Common myeloid progenitor, CD34-positive (primary cell): ENCODE measurements at regions not wholly inside any gene's neighbourhood (a gene's known extent, or its start where the extent isn't known, plus 50 kb on each side); places are given as distances from the start of the nearest gene placed in this dataset.

ENCODE experiments used
- CTCF ChIA-PET: fragments of 350-600 bp; sonication (Branson Sonifier 250); formaldehyde crosslinking; loops from one replicate; lab custom pipeline; 2021; ENCODE audit warnings: antibody characterized with exemption; lab: Charles Lee
- POLR2A ChIA-PET: fragments of 350-600 bp; sonication (Branson Sonifier 250); formaldehyde crosslinking; loops from one replicate; lab custom pipeline; 2021; ENCODE audit warnings: antibody characterized with exemption; lab: Charles Lee
- DNase-seq, 3 donors: peaks; one replicate each; pipeline versions ENCODE4 v3.0.0 to v3.0.0-alpha.2; 2013
- H3K27ac ChIP-seq, 2 experiments: 1 replicate in 1 of 2; 2 replicates in 1 of 2; pipeline ENCODE4 v1.7.0; 2013; ENCODE audit warnings: inconsistent platforms in 2 of 2, low read length in 2 of 2, mild to moderate bottlenecking in 2 of 2, low read depth in 1 of 2, moderate library complexity in 1 of 2; ENCODE audit not compliant: severe bottlenecking in 2 of 2, insufficient read depth in 1 of 2, poor library complexity in 1 of 2
- H3K27me3 ChIP-seq, 5 experiments: replicated peaks in 2 of 5; 1 replicate in 3 of 5; 2 replicates in 2 of 5; pipeline versions ENCODE4 v1.6.1 to v1.7.0; 2013; ENCODE audit warnings: low read length in 4 of 5, mild to moderate bottlenecking in 2 of 5, moderate library complexity in 2 of 5, inconsistent platforms in 1 of 5; ENCODE audit not compliant: insufficient read depth in 5 of 5, control insufficient read depth in 4 of 5
- H3K36me3 ChIP-seq, 4 experiments: 1 replicate in 2 of 4; 2 replicates in 2 of 4; pipeline versions ENCODE4 v1.6.1 to v1.7.0; 2013; ENCODE audit warnings: low read length in 3 of 4, control low read depth in 1 of 4, mild to moderate bottlenecking in 1 of 4; ENCODE audit not compliant: control insufficient read depth in 4 of 4, insufficient read depth in 4 of 4
- H3K4me1 ChIP-seq, 4 experiments: 1 replicate in 3 of 4; 2 replicates in 1 of 4; pipeline versions ENCODE4 v1.6.1 to v1.7.1; 2013; ENCODE audit warnings: low read length in 3 of 4, mild to moderate bottlenecking in 3 of 4, control low read depth in 1 of 4, inconsistent platforms in 1 of 4, moderate library complexity in 1 of 4; ENCODE audit not compliant: control insufficient read depth in 4 of 4, insufficient read depth in 4 of 4; ENCODE audit errors: control extremely low read depth in 1 of 4
- H3K4me3 ChIP-seq, 7 experiments: 1 replicate in 4 of 7; 2 replicates in 3 of 7; pipeline versions ENCODE4 v1.5.1 to v1.7.0; 2013; ENCODE audit warnings: mild to moderate bottlenecking in 7 of 7, low read length in 6 of 7, moderate library complexity in 6 of 7, inconsistent platforms in 2 of 7, low read depth in 2 of 7, control low read depth in 1 of 7; ENCODE audit not compliant: insufficient read depth in 4 of 7, control insufficient read depth in 1 of 7; ENCODE audit errors: extremely low read depth in 1 of 7
- H3K9me3 ChIP-seq, 5 experiments: 1 replicate in 4 of 5; 2 replicates in 1 of 5; pipeline versions ENCODE4 v1.6.1 to v1.7.1; 2013; ENCODE audit warnings: low read length in 4 of 5, mild to moderate bottlenecking in 2 of 5, inconsistent platforms in 1 of 5, low read depth in 1 of 5, moderate library complexity in 1 of 5; ENCODE audit not compliant: control insufficient read depth in 4 of 5, insufficient read depth in 2 of 5; ENCODE audit errors: control extremely low read depth in 1 of 5
- WGBS: methylation state at CpG from one replicate; pipeline ENCODE4 v1.1.5; 2013; ENCODE audit not compliant: insufficient coverage; 5-methylcytosine and 5-hydroxymethylcytosine counted together

GRCh38 chr5:86917117-86917579, 299.4 kb downstream of the COX7C start:
- peak in 2 of 3 donors; percentile 24 to 29 for DNase-seq
- Histone ChIP-seq H3K9me3 (no peaks in the 10 kb centered on the region), H3K4me3 (no peak overlapping the region), H3K27me3 (peaks cover 0 to 4% (median 0%) of the 10 kb centered on the region in 5 experiments), H3K4me1 (no peaks in the 10 kb centered on the region), H3K36me3 (no peaks in the 10 kb centered on the region), H3K27ac (no peak overlapping the region)
- ChIA-PET CTCF (interaction anchor here (1.3 kb wide), 1 partner anchor 36 kb away, joined by 3 read pairs; no protein-coding TSS in a partner anchor), POLR2A (no interaction called here)
- 9% methylated on average over 1 of the region's 2 CpGs for WGBS

- WGBS: 0% methylated on average over 2 of the region's 4 CpGs
- Histone ChIP-seq H3K27ac (no peak overlapping the region), H3K4me1 (no peaks in the 10 kb centered on the region), H3K27me3 (no peaks in the 10 kb centered on the region), H3K9me3 (no peaks in the 10 kb centered on the region), H3K4me3 (no peak overlapping the region), H3K36me3 (no peaks in the 10 kb centered on the region)
- ChIA-PET POLR2A (no interaction called here), CTCF (interaction anchor here (1.3 kb wide), 1 partner anchor 37 kb away, joined by 3 read pairs; no protein-coding TSS in a partner anchor)
- DNase-seq: no peak
Observed at GRCh38 chr5:86918246-86918645, 300.5 kb downstream of the COX7C start.

- no peaks in the 10 kb centered on the region for H3K9me3 ChIP-seq
- no peak overlapping the region for H3K27ac ChIP-seq
- no peaks in the 10 kb centered on the region for H3K4me1 ChIP-seq
- no peak overlapping the region for H3K4me3 ChIP-seq
- WGBS: no CpG with 5 or more reads among the region's 1 CpG
- H3K27me3 ChIP-seq: peaks cover 0 to 13% (median 2%) of the 10 kb centered on the region in 5 experiments
- POLR2A ChIA-PET: interaction anchor here (0.6 kb wide), 1 partner anchor 264 kb away, joined by 3 read pairs; no protein-coding TSS in a partner anchor
- CTCF ChIA-PET: no interaction called here
- no peak for DNase-seq
- H3K36me3 ChIP-seq: no peaks in the 10 kb centered on the region
Observed at GRCh38 chr5:86926033-86926432, 308.3 kb downstream of the COX7C start.

GRCh38 chr5:86929123-86929766, 311.5 kb downstream of the COX7C start:
- Histone ChIP-seq H3K9me3 (no peaks in the 10 kb centered on the region), H3K27me3 (peaks cover 0 to 13% (median 7%) of the 10 kb centered on the region in 5 experiments), H3K4me1 (no peaks in the 10 kb centered on the region), H3K36me3 (no peaks in the 10 kb centered on the region), H3K27ac (no peak overlapping the region), H3K4me3 (no peak overlapping the region)
- ChIA-PET POLR2A (no interaction called here), CTCF (no interaction called here)
- 80% methylated on average over 5 of the region's 8 CpGs for WGBS
- DNase-seq: no peak

GRCh38 chr5:86951761-86952160, 315.9 kb upstream of the RASA1 start:
- Histone ChIP-seq H3K4me3 (no peak overlapping the region), H3K27me3 (peaks cover 0 to 2% (median 0%) of the 10 kb centered on the region in 5 experiments), H3K27ac (no peak overlapping the region), H3K9me3 (no peaks in the 10 kb centered on the region), H3K36me3 (no peaks in the 10 kb centered on the region), H3K4me1 (no peaks in the 10 kb centered on the region)
- DNase-seq: no peak
- WGBS: 88% methylated on average over 1 of the region's 3 CpGs
- CTCF ChIA-PET: no interaction called here
- POLR2A ChIA-PET: no interaction called here

- ChIA-PET POLR2A (no interaction called here), CTCF (no interaction called here)
- no peak overlapping the region for H3K27ac ChIP-seq
- no peaks in the 10 kb centered on the region for H3K9me3 ChIP-seq
- 100% methylated on average over 1 of the region's 1 CpG for WGBS
- no peak for DNase-seq
- H3K36me3 ChIP-seq: no peaks in the 10 kb centered on the region
- H3K4me3 ChIP-seq: no peak overlapping the region
- H3K4me1 ChIP-seq: no peaks in the 10 kb centered on the region
- no peaks in the 10 kb centered on the region for H3K27me3 ChIP-seq
Observed at GRCh38 chr5:86964889-86965288, 302.8 kb upstream of the RASA1 start.

- peak; percentile 25 to 50 (median 49) for DNase-seq
- ChIA-PET POLR2A (no interaction called here), CTCF (interaction anchor here (1.5 to 2.6 kb wide), 3 partner anchors 45 to 91 kb away, joined by 4 to 14 read pairs (median 5); no protein-coding TSS in a partner anchor)
- Histone ChIP-seq H3K27me3 (peaks cover 0 to 2% (median 0%) of the 10 kb centered on the region in 5 experiments), H3K4me3 (no peak overlapping the region), H3K27ac (no peak overlapping the region), H3K9me3 (no peaks in the 10 kb centered on the region), H3K4me1 (no peaks in the 10 kb centered on the region), H3K36me3 (no peaks in the 10 kb centered on the region)
- 6% methylated on average over 3 of the region's 4 CpGs for WGBS
Observed at GRCh38 chr5:86968301-86968753, 299.4 kb upstream of the RASA1 start.
